8988T (cell line): ENCODE measurements at regions not wholly inside any gene's neighbourhood (a gene's known extent, or its start where the extent isn't known, plus 50 kb on each side); places are given as distances from the start of the nearest gene placed in this dataset.

Experiments used
- DNase-seq: peaks from one replicate; pipeline ENCODE4 v3.0.0; 2011

DNA sequence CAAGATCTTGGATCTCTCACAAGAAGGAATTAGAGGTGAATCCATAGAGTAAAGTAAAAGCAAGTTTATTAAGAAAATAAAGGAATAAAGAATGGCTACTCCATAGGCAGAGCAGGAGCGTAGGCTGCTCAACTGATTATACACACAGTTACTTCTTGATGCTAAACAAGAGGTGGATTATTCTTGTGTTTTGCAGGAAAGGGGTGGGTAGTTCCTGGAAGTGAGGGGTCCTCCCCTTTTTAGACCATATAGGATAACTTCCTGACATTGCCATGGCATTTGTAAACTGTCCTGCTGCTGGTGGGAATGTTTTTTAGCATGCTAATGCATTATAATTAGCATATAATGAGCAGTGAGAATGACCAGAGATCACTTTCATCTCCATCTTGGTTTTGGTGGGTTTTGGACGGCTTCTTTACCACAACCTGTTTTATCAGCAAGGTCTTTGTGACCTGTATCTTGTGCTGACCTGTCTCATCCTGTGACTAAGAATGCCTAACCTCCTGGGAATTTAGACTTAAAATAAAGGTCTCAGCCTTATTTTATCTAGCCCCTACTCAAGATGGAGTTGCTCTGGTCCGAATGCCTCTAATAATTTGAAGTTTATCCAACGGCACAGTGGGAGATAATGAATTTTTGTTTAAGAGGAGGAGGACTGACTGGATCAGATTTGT is 165.7 kb upstream of the DMRT1 start:
- no peak for DNase-seq

DNA sequence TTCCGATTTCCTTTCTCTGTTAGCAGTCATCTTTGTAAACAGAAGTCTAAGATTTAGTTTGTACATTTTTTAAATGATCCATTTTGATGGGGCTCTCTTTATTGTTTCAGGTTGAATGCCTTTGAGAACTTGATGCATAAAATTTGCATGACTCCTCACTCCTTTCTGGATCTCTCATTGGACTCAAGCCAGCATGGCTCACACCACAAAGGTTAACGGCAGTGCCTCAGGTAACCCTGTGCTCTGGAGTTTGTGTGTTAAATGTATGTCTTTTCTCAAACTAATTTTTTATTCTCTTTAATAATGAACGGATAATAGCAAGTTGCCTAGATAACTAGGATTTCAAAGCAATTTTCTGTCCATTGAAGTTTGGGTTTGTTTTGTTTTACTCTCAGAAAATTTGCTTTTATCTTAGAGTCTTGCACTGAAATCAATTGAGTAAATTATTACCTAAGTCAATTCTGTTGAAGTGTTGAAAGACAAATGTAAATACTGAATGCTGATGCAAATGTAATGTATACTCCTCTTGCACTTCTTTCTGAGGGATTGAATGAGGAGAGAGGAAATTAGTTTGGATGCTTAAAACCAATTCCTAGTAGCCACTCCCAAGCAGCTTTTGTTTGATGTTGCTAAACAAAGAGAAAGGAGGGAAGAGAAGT is 164.6 kb upstream of the DMRT1 start:
- DNase-seq = no peak

DNA sequence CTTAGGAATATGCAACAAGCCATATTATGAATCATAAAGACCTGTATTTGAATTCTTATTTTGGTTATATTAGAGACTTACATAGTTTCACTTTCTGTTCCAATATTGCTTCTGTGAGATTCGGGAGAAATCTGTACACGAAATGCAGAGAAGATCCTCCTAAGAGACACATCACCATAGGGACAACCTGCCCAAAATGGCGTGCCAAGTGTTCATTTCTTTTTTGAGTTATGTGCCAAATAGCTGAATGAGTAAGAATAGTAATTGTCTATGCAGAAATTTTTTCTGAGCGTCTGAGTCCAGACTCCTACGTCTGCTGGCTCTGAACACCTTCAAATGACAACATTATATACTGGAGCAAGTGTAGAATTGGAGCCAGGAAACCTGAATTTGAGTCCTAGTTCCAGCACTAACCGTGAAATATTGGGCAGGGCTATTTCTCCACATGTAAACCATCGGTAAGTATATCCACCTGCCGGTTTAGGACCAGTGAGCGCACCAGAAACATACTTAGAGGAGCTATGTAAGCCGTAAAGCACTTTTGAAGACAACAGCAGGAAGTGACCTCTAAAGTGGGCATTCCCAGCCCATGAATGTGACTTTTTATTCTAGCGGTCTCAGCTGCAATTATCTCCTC is 163.9 kb upstream of the DMRT1 start:
- DNase-seq = no peak

DNA sequence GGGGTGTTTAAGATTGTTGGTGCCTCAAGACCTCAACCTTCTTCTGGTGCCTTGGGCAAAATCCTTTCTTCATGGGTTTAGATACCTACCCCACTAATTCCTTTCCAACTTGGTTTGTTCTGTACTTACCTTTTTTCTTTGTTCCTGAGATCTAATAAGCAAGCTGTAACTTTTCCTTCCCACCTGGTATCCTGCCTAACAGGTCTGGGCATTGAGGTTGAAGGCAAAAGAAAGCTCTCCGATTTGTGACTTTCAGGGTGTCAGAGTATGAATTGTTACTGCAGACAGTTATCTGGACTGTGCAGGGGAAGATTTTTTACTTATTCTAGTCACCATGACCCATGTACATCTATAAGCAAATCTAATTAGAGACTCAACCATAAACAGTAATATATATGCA is 162.6 kb upstream of the DMRT1 start:
- DNase-seq = no peak

DNA sequence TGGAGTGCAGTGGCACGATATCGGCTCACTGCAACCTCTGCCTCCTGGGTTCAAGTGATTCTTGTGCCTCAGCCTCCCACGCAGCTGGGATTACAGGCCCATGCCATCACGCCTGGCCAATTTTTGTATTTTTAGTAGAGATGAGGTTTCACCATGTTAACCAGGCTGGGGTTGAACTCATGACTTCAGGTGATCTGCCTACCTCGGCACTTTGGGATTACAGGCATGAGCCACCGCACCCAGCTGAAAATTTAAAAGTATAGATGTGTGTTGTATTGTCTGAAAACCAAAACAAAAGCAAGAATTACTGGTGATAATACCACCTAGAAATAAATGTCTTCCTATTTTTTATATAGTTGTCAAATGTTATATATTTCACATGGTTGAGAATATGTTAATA is 162.0 kb upstream of the DMRT1 start:
- no peak for DNase-seq

DNA sequence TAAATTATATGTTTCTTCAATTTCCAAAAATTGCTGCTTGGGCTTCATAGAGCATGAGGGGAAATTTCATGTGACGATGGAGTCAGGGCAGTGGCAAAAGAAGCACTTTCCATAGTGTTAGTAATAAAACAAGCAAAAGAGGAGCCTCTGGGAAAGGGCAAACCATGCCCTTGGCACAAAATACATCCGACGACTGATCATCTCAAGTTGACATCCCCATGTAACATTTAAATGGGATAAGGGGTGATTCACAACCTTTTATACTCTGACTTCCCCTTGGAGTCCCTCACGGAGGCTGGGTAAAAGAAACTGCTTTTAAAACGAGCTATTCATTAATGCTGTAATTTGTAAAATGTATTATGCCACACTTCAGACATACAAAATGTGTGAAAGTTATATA is 161.4 kb upstream of the DMRT1 start:
- DNase-seq = no peak

DNA sequence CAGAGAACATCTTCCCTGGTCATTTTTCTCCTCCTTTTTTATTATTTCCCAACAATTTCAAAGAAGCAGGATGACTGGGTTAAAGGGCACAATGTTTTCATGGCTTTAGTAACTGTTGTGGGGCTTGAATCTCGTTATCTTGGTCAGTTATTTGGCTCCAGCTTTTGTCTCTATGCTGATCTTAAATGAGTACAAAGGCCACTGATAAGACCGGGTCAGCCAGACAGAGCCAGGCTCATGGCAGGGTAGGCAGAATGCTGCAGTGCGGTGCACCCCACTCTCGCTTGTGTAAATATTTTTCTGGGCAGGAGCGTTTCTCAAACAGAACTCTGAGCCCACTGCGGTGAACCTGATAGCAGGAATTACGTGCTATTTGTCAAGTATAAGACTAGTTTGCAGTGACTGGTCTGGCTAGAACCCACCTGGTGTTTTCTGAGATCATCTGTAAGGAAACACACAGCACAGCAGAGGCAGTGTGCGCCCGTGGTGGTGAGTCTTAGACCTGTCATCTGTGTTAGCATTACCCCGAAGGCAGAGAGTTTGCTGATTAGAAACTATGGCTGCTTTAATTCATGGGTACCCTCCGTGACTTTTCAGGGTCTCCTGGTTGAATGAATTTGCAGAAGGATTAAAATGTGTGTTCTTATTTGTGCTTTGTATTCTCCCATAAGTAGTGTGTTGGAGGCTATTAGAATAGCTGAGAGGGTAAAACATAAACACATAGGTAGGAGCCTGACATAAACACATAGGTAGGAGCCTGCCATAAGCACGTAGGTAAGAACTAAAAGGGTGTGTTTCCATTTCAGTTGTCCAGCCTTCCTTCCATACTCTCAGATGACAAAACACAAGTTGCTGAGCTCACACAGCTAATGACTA is 158.6 kb upstream of the DMRT1 start:
- DNase-seq = no peak

DNA sequence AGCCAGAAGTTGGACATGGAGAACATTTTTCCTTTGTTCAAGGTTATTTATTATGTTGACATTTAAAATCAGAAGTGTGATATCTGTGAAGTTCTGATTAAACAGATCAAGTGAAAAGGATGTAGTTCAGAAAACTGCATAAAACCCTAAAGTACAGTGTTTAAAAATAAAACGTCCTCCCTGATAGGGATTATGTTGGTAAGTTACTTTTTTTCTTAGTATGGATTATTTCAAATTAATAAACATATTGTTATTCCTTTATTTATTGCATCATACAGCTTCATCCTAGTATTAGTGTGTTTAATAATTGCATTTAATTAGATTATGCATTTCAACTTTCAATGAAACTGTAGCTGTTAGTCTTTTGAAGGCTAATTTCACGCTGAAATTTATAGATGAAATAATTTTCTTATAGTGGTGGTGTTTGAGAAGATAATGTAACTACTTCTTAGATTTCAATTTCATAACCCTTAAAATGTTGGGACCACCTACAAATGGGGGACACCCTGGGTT is 157.9 kb upstream of the DMRT1 start:
- no peak for DNase-seq

DNA sequence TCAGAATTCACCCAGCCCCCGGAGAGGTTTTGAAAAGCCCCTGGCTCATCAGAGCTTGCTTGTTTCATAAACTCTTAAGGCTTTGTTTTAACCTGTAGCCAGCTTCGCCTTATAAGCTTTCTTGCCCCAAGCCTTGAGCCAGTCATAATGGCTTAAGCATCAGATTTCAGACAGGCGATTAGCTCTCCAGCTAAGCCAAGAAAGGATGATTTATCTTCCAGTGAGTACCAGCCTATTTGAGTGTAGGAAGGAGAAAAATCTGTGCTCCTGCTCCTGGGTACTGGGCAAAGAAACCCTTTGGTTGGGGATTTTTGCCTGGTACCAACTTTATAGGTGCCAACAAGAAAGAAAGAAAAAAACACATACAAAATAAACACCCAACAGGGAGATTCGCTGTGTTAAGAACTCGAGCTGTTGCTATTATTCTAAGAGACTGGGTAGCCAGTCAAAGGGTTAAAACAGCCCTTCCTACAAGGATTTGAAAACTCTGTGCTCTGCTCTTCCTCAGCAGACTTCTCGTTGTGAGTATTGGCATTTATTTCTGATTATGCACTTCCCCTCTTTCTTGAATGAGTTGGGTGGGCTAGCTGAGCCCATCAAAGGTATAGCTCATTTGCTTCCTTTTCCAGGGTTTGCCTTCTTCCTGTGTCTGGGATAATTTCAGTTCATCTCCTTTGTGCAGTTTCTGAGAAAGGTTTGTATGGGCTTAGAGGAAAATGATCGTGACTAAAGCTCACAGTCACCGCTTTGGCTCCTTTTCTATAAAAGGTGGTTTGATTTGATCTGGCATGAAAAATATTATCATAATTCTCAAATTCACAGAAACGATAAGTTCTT is 157.2 kb upstream of the DMRT1 start:
- no peak for DNase-seq

DNA sequence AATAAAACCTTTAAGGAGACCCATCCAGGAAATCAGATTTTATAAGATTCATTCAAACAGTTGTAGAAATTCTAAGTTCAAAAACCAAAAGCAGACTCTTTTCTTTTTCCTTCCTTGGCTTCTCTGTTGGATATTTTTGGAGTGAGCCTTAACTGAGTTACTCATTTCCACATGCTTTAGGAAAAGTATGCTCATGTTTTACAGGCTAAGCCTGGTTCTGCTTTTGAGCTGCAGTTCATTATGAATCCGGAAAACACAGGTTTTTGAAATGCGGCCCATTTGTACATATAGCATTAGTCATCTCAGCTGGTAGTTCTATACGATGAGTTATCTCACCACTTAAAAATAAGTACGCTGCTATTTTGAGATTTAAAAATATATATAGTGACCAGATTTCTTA is 156.6 kb upstream of the DMRT1 start:
- no peak for DNase-seq

DNA sequence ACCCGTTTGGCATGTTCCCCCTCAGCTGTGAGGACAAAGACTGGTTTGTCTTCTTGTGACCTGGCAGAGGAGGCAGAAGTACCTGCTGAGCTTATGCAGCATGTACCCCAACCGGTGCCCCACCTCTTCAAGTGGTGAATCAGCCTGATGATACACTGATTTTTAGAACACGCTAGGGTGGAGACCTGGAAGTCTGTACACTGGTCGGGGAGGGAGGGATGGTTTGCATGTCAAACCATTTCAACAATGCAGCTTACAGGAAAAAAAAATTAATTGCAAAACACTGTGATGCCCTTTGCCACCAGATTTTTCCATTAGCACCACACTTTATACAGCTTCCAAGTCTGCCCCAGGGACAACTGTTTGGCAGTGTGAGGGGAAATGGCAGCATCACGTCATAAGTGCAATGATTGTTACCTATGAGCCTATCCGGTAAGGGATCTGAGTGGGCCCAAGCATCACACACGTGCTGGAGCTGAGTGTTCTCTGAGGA is 155.1 kb upstream of the DMRT1 start:
- no peak for DNase-seq

DNA sequence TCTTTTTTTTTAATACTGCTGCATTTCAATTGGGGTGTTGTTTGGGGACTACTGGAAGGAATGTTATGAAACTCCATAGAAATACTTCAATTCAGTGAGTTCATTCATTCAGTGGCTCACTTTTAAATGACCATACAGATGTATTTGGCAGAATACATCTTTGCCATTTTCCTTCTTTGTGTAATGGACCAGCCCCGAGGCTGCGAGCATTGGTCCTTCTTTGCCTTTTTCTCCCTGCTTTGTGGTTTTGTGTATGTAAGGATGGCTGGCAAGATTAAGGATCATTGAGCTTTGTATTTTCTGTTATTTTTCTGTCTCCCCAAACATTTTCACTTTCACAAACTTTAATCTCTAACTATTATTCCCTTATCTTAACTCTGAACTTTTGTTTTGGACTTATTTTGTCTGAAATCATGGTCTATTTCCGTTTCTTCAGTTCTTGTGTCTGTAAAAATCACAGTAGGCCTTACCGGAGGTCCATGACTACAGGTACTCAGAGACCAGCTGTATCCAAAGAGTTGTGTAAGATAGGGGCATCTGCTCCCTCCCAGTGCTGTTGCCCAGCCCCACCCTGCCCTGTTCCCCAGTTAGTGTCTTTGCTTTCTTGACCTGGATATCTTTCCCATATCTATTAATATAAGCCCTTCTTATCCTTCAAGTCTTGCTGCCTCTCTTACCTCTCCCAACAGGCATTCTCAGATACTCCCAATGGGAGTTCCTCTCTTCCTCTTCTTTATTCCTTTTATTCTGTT is 154.3 kb upstream of the DMRT1 start:
- DNase-seq = no peak

DNA sequence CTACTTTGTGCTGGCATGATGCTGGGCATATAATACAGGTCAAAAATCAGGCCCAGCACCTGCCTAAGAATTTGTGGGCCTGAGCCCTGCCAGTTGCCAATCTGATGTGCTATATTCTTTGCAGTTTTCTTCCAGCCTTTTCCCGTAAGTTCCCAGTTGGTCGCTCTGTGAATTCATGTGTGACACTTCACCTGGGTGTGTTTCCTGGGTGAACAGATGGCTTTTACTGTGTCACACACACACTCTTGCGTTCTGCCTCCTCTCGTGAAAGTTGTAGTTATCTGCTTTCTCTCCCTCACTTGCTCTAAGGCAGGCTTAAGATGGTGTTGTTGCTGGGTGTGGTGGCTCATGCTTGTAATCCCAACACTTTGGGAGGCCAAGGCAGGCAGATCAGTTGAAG is 153.5 kb upstream of the DMRT1 start:
- DNase-seq = no peak

DNA sequence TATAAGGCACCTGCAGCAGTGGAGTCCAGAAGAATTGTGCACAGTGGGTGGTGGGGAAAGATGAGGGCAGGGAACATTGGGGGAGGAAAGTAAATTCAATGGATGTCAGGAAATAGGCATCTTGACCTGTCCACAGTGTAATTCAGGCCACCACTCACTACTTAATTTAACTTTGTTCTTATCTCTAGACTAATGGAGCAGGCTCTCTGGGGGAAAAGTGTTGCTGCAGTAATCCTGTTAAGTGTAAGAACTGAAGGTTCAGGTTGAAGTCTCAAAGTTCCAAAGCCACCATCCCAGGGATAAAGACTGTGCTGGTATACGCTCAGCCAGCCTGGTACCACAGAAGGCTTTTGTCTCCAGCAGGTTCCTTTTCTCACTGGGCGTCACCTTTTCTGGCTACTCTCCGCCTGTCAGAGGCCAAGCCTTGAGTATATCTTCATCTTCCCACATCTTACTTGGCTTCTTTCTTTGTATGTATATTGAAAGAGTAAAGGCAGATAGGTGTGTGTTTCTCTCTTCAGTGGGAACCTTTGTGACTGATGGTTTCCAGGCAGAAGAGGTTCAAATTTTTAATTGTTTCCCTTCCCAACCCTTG is 150.9 kb upstream of the DMRT1 start:
- DNase-seq = no peak

DNA sequence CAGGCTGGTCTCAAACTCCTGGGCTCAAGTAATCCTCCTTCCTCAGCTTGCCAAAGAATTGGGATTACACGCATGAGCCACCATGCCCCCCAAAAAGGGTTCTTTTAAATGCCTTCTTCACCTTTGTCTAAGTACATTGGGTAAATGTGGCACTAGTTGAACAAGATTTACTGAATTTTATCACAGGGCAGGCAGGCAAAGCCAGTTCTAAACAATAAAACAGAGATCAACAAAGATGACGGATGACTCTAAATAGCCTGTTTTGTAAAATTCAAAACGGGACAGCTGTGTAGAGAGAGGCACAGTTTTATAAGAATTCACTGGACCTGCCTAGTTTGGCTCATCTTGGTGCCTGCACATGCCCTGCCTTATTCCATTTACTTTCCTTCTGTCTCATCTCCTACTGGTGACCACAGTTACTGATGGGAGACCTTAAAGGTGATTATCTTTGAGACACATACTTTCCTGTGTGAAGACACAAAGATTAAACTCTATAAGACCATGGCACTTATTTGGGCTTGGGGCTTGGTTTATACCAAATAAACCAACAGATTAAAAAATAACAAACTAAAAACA is 149.6 kb upstream of the DMRT1 start:
- DNase-seq = no peak

DNA sequence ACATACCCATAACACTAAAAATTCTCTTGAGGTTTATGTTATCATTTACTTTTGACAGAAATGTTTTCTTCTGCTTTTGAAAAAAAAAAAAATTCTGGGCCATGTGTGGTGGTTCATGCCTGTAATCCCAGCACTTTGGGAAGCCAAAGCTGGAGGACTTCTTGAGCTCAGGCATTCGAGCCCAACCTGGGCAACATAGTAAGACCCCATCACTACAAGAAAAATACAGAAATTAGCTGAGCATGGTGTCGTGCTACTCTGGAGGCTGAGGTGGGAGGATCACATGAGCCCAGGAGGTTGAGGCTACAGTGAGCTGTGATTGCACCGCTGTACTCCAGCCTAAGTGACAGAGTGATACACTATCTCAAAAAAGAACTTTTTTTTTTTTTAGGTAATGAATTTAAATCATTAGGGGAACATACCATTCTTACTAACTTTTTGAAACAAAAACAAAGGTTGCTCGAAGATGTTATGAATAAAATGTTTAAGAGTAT is 148.8 kb upstream of the DMRT1 start:
- DNase-seq = no peak

DNA sequence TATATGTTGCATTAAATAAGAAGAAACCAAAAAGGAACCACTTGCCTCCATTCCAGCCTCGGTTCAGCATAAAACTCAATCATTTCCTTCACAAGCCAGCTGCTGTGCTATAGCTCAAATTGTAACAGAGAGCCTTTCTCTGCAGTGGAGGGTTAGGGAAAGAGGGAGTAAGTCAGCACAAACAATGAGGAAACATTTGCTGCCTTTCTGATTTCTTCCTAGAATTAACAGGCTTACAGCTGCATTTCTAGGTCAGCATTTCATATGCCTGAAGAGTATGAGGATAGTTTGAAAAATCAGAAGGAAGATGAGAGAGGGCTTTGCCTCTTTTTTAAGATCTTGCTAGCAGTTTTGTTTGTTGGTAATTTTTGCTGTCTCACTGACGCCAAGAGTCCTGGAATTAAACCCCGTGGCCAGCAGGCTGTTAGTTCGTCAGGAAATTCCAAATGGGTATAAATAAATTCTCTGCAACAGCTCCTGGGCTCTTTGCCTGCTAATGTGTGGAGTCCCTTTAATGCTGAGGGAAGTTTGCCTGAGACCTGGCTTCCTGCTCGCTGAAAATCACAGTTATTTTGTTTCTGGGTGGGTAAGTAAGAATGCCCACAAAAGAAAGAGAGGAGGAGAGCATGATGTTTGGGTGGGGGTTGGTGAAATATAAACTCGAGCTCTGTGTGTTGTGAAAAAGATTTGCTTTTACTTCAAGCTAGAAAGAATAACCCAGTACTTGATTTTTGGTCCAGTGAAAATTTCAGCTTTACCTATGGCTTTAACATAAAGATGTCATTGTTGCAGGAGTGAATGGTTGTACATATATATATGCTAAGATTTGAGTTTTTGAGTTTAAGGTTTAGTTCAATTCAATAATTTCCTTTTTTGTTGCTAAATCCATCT is 148.1 kb upstream of the DMRT1 start:
- DNase-seq = no peak

DNA sequence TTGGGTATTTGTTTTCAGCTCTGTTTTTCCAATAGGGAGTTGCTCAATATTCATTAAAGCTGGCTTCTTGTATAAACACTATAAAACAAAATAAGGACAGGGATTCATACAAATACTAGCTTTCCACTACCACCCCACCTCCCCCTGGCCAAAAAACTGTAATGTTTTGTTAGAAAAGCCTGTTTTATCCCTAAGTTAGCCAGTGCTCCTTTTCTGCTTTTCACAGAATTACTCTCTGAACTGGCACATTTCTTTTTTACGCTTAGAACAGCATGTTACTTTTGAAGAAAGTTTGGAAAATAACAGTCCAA is 147.4 kb upstream of the DMRT1 start:
- DNase-seq = no peak

DNA sequence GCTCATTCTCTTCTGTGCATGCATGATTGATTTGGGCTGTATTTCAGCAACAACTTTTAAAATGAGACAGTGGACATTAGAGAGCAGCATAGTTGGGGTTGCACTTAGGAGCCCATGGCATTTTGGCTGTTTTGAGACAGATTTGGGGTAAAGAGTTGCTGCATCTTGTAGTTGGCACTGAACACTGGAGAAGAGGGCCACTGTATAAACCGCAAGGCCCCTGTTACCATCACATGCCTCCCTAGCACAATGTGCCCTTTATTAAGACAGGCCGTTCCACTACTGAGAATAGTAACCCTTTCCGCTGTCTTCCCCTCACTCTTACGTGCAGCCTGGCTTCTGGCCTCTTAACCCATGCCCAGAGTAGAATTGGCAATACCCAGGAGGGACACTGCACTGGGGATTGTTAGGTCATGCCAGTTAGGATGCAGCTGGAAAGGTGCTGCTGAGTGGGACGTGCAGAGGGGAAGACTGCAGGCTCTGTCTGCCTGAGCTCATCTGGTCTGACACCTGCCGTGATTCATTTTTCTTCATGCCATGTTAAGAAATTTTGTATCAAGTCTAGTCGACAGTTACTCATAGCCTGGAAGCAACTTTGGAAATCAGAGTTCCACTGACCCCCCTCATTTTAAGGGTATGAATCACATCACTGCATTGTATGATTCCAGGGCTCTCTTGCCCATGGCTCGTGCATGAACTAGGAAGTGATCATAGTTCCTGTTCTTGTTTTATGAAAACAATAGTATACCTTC is 146.9 kb upstream of the DMRT1 start:
- DNase-seq = no peak
